Stomach smooth muscle (tissue), 2 donors: ENCODE measurements at regions not wholly inside any gene's neighbourhood (a gene's known extent, or its start where the extent isn't known, plus 50 kb on each side); places are given as distances from the start of the nearest gene placed in this dataset.
"Not testable (repeated sequence)": the region's sequence is repeated elsewhere in the genome, so short reads cannot be mapped to it uniquely, and the experiment has no call there.

ENCODE experiments used
- H3K27ac ChIP-seq: one replicate; pipeline ENCODE4 v1.7.0; 2013; ENCODE audit warnings: mild to moderate bottlenecking, low read length, inconsistent platforms
- H3K27me3 ChIP-seq, 2 donors: one replicate each; pipeline ENCODE4 v1.7.0; 2013; ENCODE audit warnings: low read length in 2 of 2; ENCODE audit not compliant: insufficient read depth in 2 of 2, control insufficient read depth in 1 of 2
- H3K36me3 ChIP-seq, 2 donors: one replicate each; pipeline ENCODE4 v1.7.0; 2013; ENCODE audit warnings: low read length in 2 of 2; ENCODE audit not compliant: control insufficient read depth in 2 of 2, insufficient read depth in 2 of 2
- H3K4me1 ChIP-seq: one replicate; pipeline ENCODE4 v1.7.0; 2013; ENCODE audit warnings: low read length; ENCODE audit not compliant: control insufficient read depth, insufficient read depth
- H3K4me3 ChIP-seq, 2 donors: one replicate each; pipeline ENCODE4 v1.7.0; 2013; ENCODE audit warnings: low read length in 2 of 2
- H3K9ac ChIP-seq, 2 donors: one replicate each; pipeline ENCODE4 v1.7.0; 2013; ENCODE audit warnings: low read length in 2 of 2, mild to moderate bottlenecking in 1 of 2
- H3K9me3 ChIP-seq, 2 donors: one replicate each; pipeline ENCODE4 v1.7.0; 2013; ENCODE audit warnings: low read length in 2 of 2; ENCODE audit not compliant: control insufficient read depth in 2 of 2
- donor health status: healthy.
- donor health status: Pancreatic carcinoma.

GRCh38 chr16:86351041-86351784, 159.1 kb upstream of the FOXF1 start:
- H3K36me3 ChIP-seq, result no peaks in the 10 kb centered on the region
- no peak overlapping the region for H3K4me3 ChIP-seq
- H3K9ac ChIP-seq, result no peak overlapping the region
- H3K27ac ChIP-seq, result no peak overlapping the region
- no peaks in the 10 kb centered on the region for H3K27me3 ChIP-seq
- H3K4me1 ChIP-seq, result peaks cover 6% of the 10 kb centered on the region
- peaks cover 2 to 4% of the 10 kb centered on the region in 2 donors for H3K9me3 ChIP-seq

GRCh38 chr16:86351785-86352139, 158.6 kb upstream of the FOXF1 start:
- not testable (repeated sequence) for H3K27me3 ChIP-seq, H3K4me1 ChIP-seq, H3K4me3 ChIP-seq, H3K9ac ChIP-seq, H3K27ac ChIP-seq, H3K9me3 ChIP-seq, H3K36me3 ChIP-seq

GRCh38 chr16:86353148-86353547, 157.2 kb upstream of the FOXF1 start:
- Histone ChIP-seq H3K27me3 (peaks cover 0 to 1% of the 10 kb centered on the region in 2 donors), H3K4me3 (no peak overlapping the region), H3K4me1 (peaks cover 6% of the 10 kb centered on the region), H3K9ac (no peak overlapping the region), H3K27ac (no peak overlapping the region), H3K9me3 (peaks cover 2 to 6% of the 10 kb centered on the region in 2 donors), H3K36me3 (no peaks in the 10 kb centered on the region)

- H3K27me3 ChIP-seq, result peaks cover 0 to 2% of the 10 kb centered on the region in 2 donors
- H3K36me3 ChIP-seq, result no peaks in the 10 kb centered on the region
- no peak overlapping the region for H3K27ac ChIP-seq
- H3K4me1 ChIP-seq, result peaks cover 6% of the 10 kb centered on the region
- H3K9ac ChIP-seq, result no peak overlapping the region
- no peak overlapping the region for H3K4me3 ChIP-seq
- peaks cover 2 to 6% of the 10 kb centered on the region in 2 donors for H3K9me3 ChIP-seq
Measured at GRCh38 chr16:86353948-86354347, 156.4 kb upstream of the FOXF1 start.

- H3K9me3 ChIP-seq, result peaks cover 2 to 6% of the 10 kb centered on the region in 2 donors
- peaks cover 6% of the 10 kb centered on the region for H3K4me1 ChIP-seq
- H3K36me3 ChIP-seq, result no peaks in the 10 kb centered on the region
- no peak overlapping the region for H3K9ac ChIP-seq
- H3K27ac ChIP-seq, result no peak overlapping the region
- H3K27me3 ChIP-seq, result peaks cover 0 to 3% of the 10 kb centered on the region in 2 donors
- H3K4me3 ChIP-seq, result no peak overlapping the region
Measured at GRCh38 chr16:86354641-86355513, 155.4 kb upstream of the FOXF1 start.

GRCh38 chr16:86355531-86355930, 154.8 kb upstream of the FOXF1 start:
- Histone ChIP-seq H3K36me3 (no peaks in the 10 kb centered on the region), H3K9me3 (peaks cover 2 to 6% of the 10 kb centered on the region in 2 donors), H3K9ac (no peak overlapping the region), H3K4me3 (no peak overlapping the region), H3K4me1 (peaks cover 5% of the 10 kb centered on the region), H3K27me3 (peaks cover 0 to 3% of the 10 kb centered on the region in 2 donors), H3K27ac (no peak overlapping the region)

- Histone ChIP-seq H3K27me3 (peaks cover 0 to 3% of the 10 kb centered on the region in 2 donors), H3K9me3 (peaks cover 2 to 6% of the 10 kb centered on the region in 2 donors), H3K36me3 (no peaks in the 10 kb centered on the region), H3K4me3 (no peak overlapping the region), H3K27ac (no peak overlapping the region), H3K9ac (no peak overlapping the region), H3K4me1 (peaks cover 2% of the 10 kb centered on the region)
Measured at GRCh38 chr16:86355951-86356350, 154.4 kb upstream of the FOXF1 start.

GRCh38 chr16:86356804-86357203, 153.5 kb upstream of the FOXF1 start:
- H3K4me3 ChIP-seq, result peak overlapping the region in 1 of 2 donors; percentile 29
- H3K27me3 ChIP-seq, result peaks cover 0 to 3% of the 10 kb centered on the region in 2 donors
- peaks cover 2 to 6% of the 10 kb centered on the region in 2 donors for H3K9me3 ChIP-seq
- no peak overlapping the region for H3K9ac ChIP-seq
- peak overlapping the region; percentile 41 for H3K27ac ChIP-seq
- peaks cover 2% of the 10 kb centered on the region for H3K4me1 ChIP-seq
- H3K36me3 ChIP-seq, result no peaks in the 10 kb centered on the region

- H3K27ac ChIP-seq, result peak overlapping the region; percentile 41
- peaks cover 2% of the 10 kb centered on the region for H3K4me1 ChIP-seq
- H3K27me3 ChIP-seq, result peaks cover 0 to 3% of the 10 kb centered on the region in 2 donors
- H3K36me3 ChIP-seq, result no peaks in the 10 kb centered on the region
- no peak overlapping the region for H3K4me3 ChIP-seq
- H3K9ac ChIP-seq, result no peak overlapping the region
- peaks cover 2 to 6% of the 10 kb centered on the region in 2 donors for H3K9me3 ChIP-seq
Measured at GRCh38 chr16:86357303-86357702, 153.0 kb upstream of the FOXF1 start.

- no peak overlapping the region for H3K4me3 ChIP-seq
- H3K9me3 ChIP-seq, result peaks cover 2 to 6% of the 10 kb centered on the region in 2 donors
- H3K27me3 ChIP-seq, result peaks cover 0 to 3% of the 10 kb centered on the region in 2 donors
- no peak overlapping the region for H3K9ac ChIP-seq
- no peaks in the 10 kb centered on the region for H3K36me3 ChIP-seq
- peaks cover 7% of the 10 kb centered on the region for H3K4me1 ChIP-seq
- H3K27ac ChIP-seq, result no peak overlapping the region
Measured at GRCh38 chr16:86357950-86358349, 152.4 kb upstream of the FOXF1 start.
